Caki2 (cell line): ENCODE measurements at regions not wholly inside any gene's neighbourhood (a gene's known extent, or its start where the extent isn't known, plus 50 kb on each side); places are given as distances from the start of the nearest gene placed in this dataset.

Experiments used
- DNase-seq: peaks from one replicate; pipeline ENCODE4 v3.0.0-alpha.2; 2015; ENCODE audit warnings: low read depth
- in situ Hi-C: cut with HindIII; loops from 2 replicates; pipeline ENCODE4 v1.10.0; 2016; ENCODE audit warnings: low sequenced_read_pairs, low pct_unique_long_range_greater_than_20kb, mixed read lengths

GRCh38 chr14:43949400-43949799 lies 557.7 kb downstream of the FSCB start:
- in situ Hi-C loops, result no loop called here
- no peak for DNase-seq

- no peak for DNase-seq
- in situ Hi-C loops, result no loop called here
Measured at GRCh38 chr14:43939836-43940235, 567.2 kb downstream of the FSCB start.

GRCh38 chr14:43938588-43939281 lies 568.3 kb downstream of the FSCB start:
- in situ Hi-C loops, result no loop called here
- no peak for DNase-seq

- DNase-seq, result no peak
- in situ Hi-C loops, result no loop called here
Measured at GRCh38 chr14:43937001-43937400, 570.1 kb downstream of the FSCB start.

- DNase-seq, result no peak
- in situ Hi-C loops, result no loop called here
Measured at GRCh38 chr14:43934102-43934501, 573.0 kb downstream of the FSCB start.

- in situ Hi-C loops, result no loop called here
- no peak for DNase-seq
Measured at GRCh38 chr14:43914041-43914693, 592.9 kb downstream of the FSCB start.

GRCh38 chr14:43903209-43903608 lies 603.9 kb downstream of the FSCB start:
- no peak for DNase-seq
- in situ Hi-C loops, result no loop called here

GRCh38 chr14:43901911-43902673 lies 605.0 kb downstream of the FSCB start:
- DNase-seq, result no peak
- in situ Hi-C loops, result no loop called here

- in situ Hi-C loops, result no loop called here
- DNase-seq, result no peak
Measured at GRCh38 chr14:43900173-43900655, 606.9 kb downstream of the FSCB start.

GRCh38 chr14:43898687-43899086 lies 608.4 kb downstream of the FSCB start:
- in situ Hi-C loops, result no loop called here
- DNase-seq, result no peak

- DNase-seq, result no peak
- in situ Hi-C loops, result no loop called here
Measured at GRCh38 chr14:43896044-43896443, 611.0 kb downstream of the FSCB start.

- peak; percentile 3 for DNase-seq
- in situ Hi-C loops, result no loop called here
Measured at GRCh38 chr14:43894534-43894933, 612.5 kb downstream of the FSCB start.

- DNase-seq, result no peak
- in situ Hi-C loops, result no loop called here
Measured at GRCh38 chr14:43887523-43887922, 619.6 kb downstream of the FSCB start.

GRCh38 chr14:43877351-43877960 lies 629.6 kb downstream of the FSCB start:
- no peak for DNase-seq
- in situ Hi-C loops, result no loop called here

- in situ Hi-C loops, result no loop called here
- DNase-seq, result no peak
Measured at GRCh38 chr14:43872752-43873655, 634.1 kb downstream of the FSCB start.

- no peak for DNase-seq
- in situ Hi-C loops, result no loop called here
Measured at GRCh38 chr14:43872222-43872621, 634.9 kb downstream of the FSCB start.

- no peak for DNase-seq
- in situ Hi-C loops, result no loop called here
Measured at GRCh38 chr14:43858981-43859380, 648.1 kb downstream of the FSCB start.

GRCh38 chr14:43855556-43855955 lies 651.5 kb downstream of the FSCB start:
- in situ Hi-C loops, result no loop called here
- no peak for DNase-seq
